ENCODE measurements at regions not wholly inside any gene's neighbourhood (a gene's known extent, or its start where the extent isn't known, plus 50 kb on each side); places are given as distances from the start of the nearest gene placed in this dataset.
"Not testable (repeated sequence)": the region's sequence is repeated elsewhere in the genome, so short reads cannot be mapped to it uniquely, and the experiment has no call there.

DNA sequence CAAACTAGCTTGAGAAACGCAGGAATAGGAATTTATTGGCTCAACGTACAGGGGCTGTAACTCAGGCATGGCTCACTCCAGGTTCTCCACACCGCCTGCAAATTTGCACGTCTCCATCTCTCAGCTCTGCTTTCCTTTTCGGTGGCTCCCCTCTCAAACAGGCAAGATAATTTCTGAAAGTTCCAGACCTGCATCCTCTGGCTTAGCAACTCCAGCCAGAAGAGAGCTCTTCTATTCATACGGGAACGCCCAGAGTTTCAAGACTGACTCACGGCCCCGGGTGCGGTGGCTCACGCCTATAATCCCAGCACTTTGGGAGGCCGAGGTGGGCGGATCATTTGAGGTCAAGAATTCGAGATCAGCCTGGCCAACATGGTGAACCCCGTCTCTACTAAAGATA is 139.7 kb upstream of the BNIP2 start:
- DNase-seq: no peak

DNA sequence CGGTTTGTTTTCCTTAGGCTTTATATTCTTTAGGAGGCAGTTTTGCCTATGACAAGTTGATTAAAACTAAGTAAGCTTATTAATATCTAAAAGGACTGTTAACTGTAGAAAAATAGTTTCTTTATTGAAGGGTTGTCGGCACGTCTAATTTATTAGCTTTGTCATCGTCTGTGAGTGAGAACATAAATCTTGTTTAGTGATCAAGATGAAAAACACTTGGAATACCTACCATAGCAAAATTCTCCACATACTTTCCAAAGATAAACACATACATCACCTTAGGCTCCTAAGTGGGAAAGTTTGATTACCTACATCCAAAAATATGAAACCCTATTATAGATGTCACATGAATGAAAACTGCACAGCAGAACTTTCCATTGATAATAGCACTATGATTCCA is 139.1 kb upstream of the BNIP2 start:
- no peak for DNase-seq

DNA sequence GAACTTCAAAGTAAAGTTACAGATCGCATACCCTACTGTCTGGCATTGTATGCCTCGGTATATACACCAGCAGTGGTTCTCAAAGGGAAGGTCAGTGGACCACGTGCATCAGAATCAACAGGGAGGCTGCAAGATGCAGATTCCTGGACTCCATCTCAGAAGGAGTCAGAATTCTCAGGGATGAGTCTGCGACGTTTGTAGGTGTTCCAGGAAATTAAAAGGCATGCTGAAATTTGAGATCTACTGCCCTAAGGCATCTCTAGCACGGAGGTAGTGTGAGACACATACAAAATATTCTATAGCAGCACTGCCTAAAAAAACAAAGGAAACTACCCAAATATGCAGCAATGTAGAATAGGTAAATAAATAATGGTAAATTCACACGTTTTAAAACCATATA is 136.8 kb upstream of the BNIP2 start:
- no peak for DNase-seq

DNA sequence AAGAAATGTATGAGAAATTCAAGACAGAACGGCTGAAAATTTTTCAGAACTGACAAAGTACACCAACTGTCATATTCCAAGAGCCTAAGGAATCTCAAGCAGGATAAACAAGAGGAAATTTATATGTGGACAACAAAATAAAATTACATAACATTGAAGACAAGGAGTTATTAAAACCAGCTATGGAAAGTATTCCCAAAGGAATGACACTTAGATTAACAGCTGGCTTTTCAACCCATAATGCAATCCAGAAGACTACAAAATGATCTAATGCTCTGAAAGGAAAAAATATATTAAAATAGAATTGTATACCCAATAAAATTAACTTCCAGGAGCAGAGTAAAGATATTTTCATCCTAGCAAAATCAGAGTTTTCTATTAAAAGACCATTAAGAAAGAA is 132.2 kb upstream of the BNIP2 start:
- DNase-seq: no peak

DNA sequence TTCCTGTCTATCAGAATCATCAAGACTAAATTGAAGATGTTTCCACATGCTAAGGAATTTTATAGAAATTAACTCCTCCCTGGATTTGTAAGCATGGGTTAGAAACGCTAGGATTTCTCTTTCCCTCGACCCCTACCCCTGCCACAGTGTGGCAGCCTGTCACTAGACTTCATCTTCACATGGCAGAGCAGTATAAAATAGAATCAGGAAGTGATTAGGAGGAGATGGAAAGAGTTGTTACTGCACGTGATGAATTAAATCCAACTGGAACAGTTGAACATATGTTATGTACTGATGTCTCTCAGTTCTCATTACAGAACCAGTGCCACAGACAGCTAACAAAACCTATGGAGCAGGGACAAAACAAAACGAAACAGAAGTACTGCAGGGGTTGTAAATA is 130.0 kb upstream of the BNIP2 start:
- peak; percentile 81 for DNase-seq

DNA sequence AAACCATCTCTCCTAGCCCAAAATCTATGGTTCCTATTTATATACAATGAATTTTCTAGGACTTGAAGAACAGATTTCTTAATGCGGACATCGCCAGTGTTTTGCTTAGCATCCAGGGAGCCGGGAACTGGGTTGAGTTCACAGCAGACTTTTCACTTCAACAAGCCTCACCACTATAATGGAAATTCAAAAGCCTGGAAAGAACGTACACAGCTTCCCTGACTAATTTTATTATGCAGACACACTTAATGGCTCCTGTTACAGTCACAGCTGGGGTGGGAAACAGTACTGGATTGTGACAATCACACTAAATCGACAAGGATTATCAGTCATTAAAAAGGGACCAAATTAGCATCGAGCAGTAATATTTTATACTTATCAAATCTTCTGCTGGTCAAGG is 129.2 kb upstream of the BNIP2 start:
- peak; percentile 56 for DNase-seq

DNA sequence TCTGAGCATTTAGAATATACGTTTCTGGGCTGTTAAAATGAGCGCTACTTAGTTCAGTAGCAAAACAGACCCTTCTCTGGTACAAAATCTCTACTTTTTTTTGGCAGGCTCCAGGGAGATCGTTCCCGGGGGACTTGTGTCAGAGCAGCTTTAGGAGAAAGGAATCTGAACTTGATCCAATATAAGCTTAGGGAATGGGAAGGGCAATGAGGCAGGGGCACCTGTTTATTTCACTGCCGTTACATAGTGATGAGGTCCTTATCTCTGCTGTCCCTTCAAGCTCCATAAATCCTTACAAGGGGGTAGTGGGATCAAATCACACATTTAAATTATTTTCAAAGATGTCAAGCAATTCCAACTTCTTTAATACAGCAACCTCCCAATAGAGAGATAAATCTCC is 128.7 kb upstream of the BNIP2 start:
- DNase-seq: peak; percentile 85

DNA sequence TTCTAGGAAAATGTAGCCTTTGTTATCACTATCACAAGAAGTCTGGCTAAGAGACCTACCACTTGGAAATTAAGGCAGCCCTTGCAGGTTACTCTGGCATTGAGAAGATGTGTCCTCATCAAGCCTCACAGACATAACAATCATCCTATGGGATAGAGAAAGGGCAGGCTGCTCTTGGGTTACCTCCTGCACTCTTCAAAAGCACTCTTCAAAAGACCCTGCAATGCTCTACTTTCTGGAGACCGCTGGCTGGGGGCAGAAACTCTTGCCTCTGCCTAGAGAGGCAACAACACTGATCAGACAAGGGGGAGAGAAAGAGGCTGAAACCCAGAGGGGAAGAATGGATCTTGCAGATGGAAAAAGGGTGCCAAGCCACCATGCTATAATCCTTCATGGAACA is 127.9 kb upstream of the BNIP2 start:
- no peak for DNase-seq

DNA sequence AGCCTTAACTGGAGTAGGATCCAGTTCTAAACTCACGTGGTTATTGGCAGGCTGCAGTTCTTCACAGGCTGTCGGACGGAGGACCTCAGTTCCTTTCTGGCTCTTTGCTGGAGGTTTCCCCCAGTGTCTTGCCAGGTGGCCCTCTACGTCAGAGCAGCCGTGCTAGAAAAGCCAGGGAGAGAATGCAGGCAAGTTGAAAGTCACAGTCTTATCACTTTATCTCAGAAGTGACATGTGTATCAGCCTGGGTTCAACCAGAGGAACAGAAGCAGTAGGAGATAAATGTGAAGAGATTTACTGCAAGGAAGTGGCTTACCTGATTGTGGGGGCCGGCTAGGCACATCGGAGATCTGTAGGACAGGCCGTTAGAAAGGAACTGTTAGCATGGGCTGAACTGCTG is 125.3 kb upstream of the BNIP2 start:
- DNase-seq: no peak

DNA sequence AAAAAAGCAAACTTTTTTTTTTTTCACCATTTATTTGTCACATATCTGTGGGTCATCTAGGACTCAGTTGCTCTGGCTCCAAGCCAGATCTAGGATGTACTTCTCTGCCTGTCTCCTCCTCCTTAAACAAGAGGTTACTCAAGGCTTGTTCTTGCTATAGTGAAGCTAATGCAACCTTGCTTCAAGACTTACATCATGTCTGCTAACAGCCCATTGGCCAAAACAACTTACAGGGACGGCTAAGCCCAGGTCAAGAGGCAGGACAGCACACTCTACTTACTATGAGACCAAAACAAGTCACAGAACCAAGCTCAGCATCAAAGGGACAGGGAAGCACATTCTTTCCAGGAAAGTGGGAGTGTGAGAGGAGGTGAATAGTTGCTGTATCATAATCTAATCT is 123.8 kb upstream of the BNIP2 start:
- peak; percentile 51 for DNase-seq

DNA sequence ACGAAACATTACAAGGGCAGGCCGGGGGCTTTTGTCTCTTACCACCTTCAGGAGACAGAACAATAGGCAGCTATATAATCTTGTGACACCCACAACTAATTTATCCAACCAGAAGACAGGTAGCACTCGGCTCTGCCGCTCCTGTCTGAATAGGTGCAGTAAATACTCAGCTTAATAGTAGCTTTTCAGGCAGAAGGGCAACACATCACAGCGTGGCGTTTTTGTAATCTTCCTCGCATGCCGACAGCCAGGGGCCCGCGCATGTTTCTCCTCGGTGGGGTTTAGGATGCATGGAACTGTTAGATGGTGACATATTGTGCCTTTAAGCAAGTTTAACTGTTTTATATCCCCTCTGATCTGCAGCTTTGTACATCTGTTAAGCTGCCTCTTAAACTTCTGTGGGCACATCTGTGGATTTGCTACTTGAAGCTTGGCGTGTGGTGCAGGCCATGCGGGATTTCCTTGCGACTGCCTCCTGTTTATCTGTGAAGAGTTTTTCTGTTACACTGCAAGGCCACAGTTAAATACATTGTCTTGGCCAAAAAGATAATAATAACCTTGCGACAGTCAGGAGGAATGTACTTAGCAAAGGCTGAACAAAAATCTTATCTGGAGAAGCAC is 123.2 kb upstream of the BNIP2 start:
- DNase-seq: peak; percentile 92

DNA sequence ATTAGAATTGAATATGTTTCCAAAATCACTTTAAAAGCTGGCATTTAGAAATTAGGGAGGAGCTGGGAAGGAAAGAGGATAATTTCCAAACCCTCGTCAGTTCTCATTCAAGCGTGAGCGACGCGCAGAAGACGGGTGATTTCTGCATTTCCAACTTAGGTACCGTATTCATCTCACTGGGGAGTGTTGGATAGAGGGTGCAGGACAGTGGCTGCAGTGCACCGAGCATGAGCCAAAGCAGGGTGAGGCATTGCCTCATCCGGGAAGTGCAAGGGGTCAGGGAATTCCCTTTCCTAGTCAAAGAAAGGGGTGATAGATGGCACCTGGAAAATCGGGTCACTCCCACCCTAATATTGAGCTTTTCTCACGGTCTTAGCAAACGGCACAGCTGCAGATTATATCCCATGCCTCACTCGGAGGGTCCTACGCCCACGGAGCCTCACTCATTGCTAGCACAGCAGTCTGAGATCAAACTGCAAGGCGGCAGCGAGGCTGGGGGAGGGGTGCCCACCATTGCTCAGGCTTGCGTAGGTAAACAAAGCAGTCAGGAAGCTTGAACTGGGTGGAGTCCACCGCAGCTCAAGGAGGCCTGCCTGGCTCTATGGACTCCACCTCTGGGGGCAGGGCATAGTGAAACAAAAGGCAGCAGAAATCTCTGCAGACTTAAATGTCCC is 114.3 kb upstream of the BNIP2 start:
- DNase-seq: not testable (repeated sequence)

DNA sequence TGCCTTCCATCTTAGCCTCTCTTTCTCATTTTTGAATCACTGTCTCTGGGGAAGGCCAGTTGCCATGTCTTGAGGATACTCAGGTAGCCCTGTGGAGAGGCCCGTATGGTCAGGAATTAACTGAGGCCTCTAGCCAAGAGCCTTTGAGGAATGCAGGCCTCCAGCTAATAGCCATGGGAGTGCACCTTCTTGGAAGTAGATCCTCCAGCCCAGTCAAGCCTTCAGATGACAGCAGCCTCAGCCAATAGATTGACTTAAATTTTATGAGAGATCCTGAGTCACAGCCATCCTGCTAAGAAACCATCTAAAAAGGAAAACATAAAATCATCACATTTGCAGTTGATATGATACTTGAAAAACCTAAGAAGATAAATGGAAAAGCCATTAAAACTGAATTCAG is 112.5 kb upstream of the BNIP2 start:
- DNase-seq: no peak

DNA sequence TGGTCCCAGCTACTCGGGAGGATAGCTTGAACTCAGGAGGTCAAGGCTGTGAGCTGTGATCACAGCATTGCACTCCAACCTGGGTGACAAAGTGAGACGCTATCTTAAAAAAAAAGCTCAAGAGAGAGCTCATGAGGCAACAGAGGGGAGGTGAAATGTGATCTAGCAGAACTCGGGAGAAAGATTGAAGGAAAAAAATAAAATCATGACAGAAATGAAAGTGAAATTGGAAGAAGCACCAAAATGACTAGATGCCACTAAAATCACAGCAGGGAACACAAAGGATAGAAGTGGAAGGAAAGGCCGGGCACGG is 109.4 kb upstream of the BNIP2 start:
- no peak for DNase-seq

DNA sequence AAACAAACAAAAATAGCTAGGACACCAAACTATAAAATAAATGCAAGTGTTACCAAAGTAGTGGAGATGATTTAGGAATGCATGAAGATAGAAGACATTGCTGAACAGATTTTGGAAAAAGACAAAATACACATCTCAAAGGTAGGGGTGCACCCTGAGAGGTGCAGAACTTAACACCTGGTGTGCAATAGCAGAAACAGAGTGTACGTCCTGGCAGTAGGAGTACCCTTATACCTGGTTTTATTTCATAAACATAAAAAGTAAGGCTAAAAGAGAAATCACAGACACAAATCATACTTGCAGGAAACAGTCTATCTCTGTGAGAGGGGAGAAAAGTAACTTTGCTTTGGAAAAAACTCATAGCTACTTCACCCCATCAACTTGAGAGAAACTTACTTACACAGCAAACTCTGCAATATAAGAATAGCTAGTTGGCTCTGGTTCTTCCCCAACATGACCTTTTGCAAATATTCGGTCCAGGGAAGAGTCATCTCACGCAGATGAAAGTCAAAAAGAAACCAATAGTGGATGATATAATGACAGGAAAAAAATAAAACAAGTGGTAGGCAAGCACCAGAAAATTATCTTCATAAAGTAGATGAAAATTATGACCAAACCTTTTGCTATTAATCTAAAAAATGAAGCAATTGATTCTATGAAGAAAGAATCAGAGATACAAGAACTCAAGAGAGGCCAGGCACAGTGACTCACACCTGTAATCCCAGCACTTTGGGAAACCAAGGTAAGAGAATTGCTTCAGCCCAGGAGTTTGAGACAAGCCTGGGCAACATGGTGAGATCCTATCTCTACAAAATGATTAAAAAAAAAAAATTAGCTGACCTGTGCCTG is 108.9 kb upstream of the BNIP2 start:
- DNase-seq: no peak

DNA sequence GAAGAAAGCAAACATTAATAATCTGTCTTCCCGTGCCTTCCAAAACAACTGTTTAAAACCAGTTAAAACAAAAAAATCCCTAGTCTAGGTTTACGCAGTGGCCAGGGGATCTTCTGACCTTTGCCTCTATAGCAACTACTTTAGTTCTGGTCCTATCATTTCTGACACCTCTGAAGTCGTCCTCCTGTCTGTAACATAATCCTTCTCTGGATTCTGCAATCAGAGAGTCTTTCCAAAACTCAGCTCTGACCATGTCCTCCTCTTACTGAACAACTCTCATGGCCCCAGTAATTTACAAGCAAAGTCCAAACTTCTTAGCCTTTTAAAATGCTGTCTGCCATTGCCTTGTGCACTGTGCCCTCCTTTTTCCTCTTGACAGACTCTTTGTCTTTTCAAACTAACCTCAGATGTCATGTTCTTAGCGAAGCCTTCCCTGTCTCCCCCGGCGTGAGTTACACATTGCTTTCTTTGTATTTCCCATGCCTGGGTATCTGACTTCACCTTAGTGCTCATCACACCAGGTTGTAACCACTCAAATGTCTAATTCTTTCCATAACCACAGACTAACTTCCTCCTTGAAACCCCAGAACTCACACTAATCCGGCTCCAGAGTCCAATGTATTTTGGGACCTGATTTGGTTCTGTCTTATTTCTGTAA is 105.2 kb upstream of the BNIP2 start:
- DNase-seq: no peak

DNA sequence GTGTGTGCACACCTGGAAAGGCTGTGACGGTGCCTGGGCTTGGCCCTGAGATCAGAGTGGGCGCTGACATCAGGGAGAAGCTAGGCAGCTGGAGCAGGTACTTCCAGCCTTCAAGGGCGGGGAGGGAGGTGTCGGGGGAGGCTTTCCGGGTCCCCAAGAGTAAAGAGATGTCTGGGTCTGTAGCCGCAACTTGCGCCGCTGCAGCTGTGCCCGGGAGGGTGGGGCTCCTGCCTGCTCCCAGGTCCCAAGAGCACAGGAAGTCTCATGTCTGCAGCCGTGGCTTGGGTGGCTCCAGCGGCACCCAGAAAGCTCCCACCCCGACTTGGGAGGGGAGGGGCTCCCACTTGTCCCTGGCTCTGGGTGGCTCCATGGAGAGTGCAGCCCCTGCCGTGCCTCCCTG is 103.2 kb upstream of the BNIP2 start:
- DNase-seq: no peak

DNA sequence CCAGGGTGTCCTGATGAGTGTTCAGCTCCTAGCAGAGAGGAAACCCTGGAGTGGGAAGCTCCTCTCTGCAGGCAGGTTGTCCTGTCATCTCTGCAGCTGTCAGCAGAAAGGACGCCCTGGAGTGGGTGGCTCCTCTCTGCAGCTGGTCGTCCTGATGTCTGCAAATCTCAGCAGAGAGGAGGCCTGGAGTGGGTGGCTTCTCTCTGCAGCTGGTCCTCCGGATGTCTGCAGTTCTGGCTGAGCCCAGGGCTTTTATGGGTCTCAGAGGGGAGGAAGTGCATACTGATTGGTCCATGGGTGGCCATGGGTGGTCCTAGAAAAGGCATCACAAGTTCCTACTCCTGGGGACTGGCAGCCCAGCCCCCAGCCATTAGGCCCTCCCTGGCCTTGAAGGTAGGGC is 102.6 kb upstream of the BNIP2 start:
- DNase-seq: no peak

DNA sequence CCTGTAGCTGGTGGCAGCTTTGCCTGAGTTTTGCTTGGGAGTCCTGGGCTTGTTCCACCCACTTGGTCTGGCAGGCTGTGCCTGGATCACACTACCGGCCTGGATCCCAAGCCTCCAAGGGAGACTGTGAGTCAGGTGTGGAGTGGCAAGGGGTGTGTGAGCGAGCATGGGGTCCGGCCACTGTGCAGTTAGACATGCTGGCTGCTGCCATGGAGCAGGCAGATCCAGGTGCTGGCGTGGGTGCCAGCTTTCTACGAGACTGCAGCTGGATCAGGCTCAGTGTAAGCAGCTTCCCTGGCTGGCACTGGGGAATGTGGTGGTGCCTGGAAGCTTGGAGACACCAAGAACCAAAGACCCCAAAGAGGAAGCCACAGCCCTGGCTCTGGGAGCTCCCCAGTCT is 102.0 kb upstream of the BNIP2 start:
- no peak for DNase-seq

DNA sequence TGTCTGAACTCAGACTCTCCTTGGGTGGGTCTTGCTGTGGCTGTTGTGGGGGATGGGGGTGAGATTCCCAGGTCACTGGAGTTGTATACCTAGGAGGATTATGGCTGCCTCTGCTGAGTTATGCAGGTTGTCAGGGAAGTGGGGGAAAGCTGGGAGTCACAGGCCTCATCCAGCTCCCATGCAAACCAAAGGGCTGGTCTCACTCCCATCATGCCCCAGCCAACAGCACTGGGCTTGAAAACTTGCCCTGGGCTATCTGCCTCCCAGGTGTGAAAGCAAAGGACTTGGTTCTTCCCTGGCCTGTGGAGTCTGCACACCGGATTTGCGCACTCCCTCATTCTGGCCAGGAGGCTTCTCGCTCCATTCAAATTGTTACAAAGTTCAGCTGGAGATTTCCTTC is 97.3 kb upstream of the BNIP2 start:
- DNase-seq: peak; percentile 84

DNA sequence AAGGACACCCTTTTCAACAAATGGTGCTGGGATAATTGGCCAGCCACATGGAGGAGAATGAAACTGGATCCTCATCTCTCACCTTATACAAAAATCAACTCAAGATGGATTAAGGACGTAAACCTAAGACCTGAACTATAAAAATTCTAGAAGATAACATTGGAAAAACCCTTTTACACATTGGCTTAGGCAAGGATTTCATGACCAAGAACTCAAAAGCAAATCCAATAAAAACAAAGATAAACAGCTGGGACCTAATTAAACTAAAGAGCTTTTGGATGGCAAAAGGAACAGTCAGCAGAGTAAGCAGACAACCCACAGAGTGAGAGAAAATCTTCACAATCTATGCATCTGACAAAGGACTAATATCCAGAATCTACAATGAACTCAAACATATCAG is 96.9 kb upstream of the BNIP2 start:
- peak; percentile 84 for DNase-seq

DNA sequence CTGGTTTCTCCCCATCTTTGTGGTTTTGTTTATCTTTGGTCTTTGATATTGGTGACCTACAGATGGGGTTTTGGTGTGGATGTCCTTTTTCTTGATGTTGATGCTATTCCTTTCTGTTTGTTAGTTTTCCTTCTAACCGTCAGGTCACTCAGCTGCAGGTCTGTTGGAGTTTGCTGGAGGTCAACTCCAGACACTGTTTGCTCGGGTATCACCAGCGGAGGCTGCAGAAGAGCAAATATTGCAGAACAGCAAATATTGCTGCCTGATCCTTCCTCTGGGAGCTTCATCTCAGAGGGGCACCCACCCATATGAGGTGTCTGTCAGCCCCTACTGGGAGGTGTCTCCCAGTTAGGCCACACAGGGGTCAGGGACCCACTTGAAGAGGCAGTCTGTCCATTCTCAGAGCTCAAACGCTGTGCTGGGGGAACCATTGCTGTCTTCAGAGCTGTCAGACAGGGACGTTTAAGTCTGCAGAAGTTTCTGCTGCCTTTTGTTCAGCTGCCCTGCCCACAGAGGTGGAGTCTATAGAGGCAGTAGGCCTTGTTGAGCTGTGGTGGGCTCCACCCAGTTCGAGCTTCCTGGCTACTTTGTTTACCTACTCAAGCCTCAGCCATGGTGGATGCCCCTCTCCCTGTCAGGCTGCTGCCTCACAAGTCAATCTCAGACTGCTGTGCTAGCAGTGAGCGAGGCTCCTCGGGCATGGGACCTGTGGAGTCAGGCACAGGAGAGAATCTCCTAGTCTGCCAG is 94.8 kb upstream of the BNIP2 start:
- not testable (repeated sequence) for DNase-seq

DNA sequence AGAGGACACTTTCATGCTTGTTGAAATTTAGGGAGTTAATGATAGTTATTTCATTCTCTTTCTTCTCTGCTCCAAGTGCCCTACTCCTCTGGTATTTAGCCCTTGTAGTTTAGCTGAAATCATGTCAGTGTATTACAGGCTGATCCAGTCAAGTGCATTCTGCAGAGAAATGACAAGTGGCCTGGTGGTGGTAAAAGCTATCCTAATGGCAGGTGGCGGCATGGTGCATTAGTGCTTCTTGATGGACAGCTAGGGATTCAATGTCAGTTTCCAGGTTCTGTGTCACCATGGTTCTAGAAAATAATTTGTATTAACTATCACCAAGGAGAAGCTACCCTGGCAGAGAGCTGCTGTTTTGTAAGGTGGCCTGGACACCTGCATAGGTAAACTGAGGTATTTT is 90.0 kb upstream of the BNIP2 start:
- DNase-seq: no peak

All from NCI-H82 (cell line).